HG03575 (cell line): ENCODE measurements at regions not wholly inside any gene's neighbourhood (a gene's known extent, or its start where the extent isn't known, plus 50 kb on each side); places are given as distances from the start of the nearest gene placed in this dataset.
"Not testable (repeated sequence)": the region's sequence is repeated elsewhere in the genome, so short reads cannot be mapped to it uniquely, and the experiment has no call there.

Experiments used
- ATAC-seq: cut with Tn5 transposase; IDR thresholded peaks from one replicate; pipeline ENCODE4 v1.9.1; 2021; ENCODE audit not compliant: unreplicated experiment, insufficient number of reproducible peaks, low FRiP score; ENCODE audit errors: extremely low read depth

GRCh38 chr2:64246962-64247361 is 102.7 kb upstream of the PELI1 start:
- no peak for ATAC-seq

GRCh38 chr2:64249426-64249825 is 105.2 kb upstream of the PELI1 start:
- ATAC-seq, result no peak

GRCh38 chr2:64250063-64250462 is 105.8 kb upstream of the PELI1 start:
- ATAC-seq, result no peak

- no peak for ATAC-seq
Measured at GRCh38 chr2:64250751-64251423, 106.7 kb upstream of the PELI1 start.

- ATAC-seq, result no peak
Measured at GRCh38 chr2:64251497-64252250, 107.5 kb upstream of the PELI1 start.

- ATAC-seq, result not testable (repeated sequence)
Measured at GRCh38 chr2:64252251-64252978, 108.2 kb upstream of the PELI1 start.

GRCh38 chr2:64253421-64253820 is 109.2 kb upstream of the PELI1 start:
- ATAC-seq, result not testable (repeated sequence)

GRCh38 chr2:64258566-64258965 is 114.3 kb upstream of the PELI1 start:
- ATAC-seq, result no peak

- no peak for ATAC-seq
Measured at GRCh38 chr2:64259312-64259711, 115.1 kb upstream of the PELI1 start.

- ATAC-seq, result no peak
Measured at GRCh38 chr2:64260093-64260803, 116.0 kb upstream of the PELI1 start.

- no peak for ATAC-seq
Measured at GRCh38 chr2:64260817-64261216, 116.6 kb upstream of the PELI1 start.

GRCh38 chr2:64262071-64262470 is 117.9 kb upstream of the PELI1 start:
- no peak for ATAC-seq

- no peak for ATAC-seq
Measured at GRCh38 chr2:64262816-64263215, 118.6 kb upstream of the PELI1 start.

GRCh38 chr2:64263315-64263714 is 119.1 kb upstream of the PELI1 start:
- ATAC-seq, result no peak

- no peak for ATAC-seq
Measured at GRCh38 chr2:64267699-64268098, 123.5 kb upstream of the PELI1 start.

GRCh38 chr2:64268330-64269048 is 124.3 kb upstream of the PELI1 start:
- no peak for ATAC-seq

GRCh38 chr2:64273524-64274398 is 129.5 kb upstream of the PELI1 start:
- no peak for ATAC-seq
